Psoas muscle (tissue), 7 donors: ENCODE measurements at regions not wholly inside any gene's neighbourhood (a gene's known extent, or its start where the extent isn't known, plus 50 kb on each side); places are given as distances from the start of the nearest gene placed in this dataset.

Source experiments
- ATAC-seq, 4 donors: fragments of 200-7000 bp; cut with Tn5 transposase; one replicate each; pipeline ENCODE4 v1.9.1; 2020; ENCODE audit warnings: moderate library complexity in 3 of 4, mild to moderate bottlenecking in 2 of 4
- DNase-seq, 2 donors: peaks; one replicate each; pipeline ENCODE4 v3.0.0-alpha.2; 2020
- H3K27ac ChIP-seq: fragments of 200-600 bp; one replicate; pipeline ENCODE4 v1.8.0; 2022
- H3K27me3 ChIP-seq, 3 donors: fragments of 200-600 bp in 1 of 3; one replicate each; pipeline versions ENCODE4 v1.6.1 to v1.8.0; 2013 to 2022; ENCODE audit warnings: low read length in 2 of 3, mild to moderate bottlenecking in 2 of 3, moderate library complexity in 1 of 3; ENCODE audit not compliant: insufficient read depth in 3 of 3
- H3K36me3 ChIP-seq, 2 donors: fragments of 200-600 bp in 1 of 2; one replicate each; pipeline versions ENCODE4 v1.6.1 to v1.8.0; 2013 to 2022; ENCODE audit warnings: low read depth in 1 of 2, mild to moderate bottlenecking in 1 of 2, moderate library complexity in 1 of 2; ENCODE audit not compliant: insufficient read depth in 1 of 2
- H3K4me1 ChIP-seq: fragments of 200-600 bp; one replicate; pipeline ENCODE4 v1.8.0; 2022
- H3K4me3 ChIP-seq: fragments of 200-600 bp; one replicate; pipeline ENCODE4 v1.8.0; 2022; ENCODE audit warnings: mild to moderate bottlenecking
- H3K9me3 ChIP-seq: fragments of 200-600 bp; one replicate; pipeline ENCODE4 v1.8.0; 2022
- WGBS, 3 donors: extraction: QIAGEN DNeasy Blood & Tissue Kit; methylation state at CpG; one replicate each; pipeline versions ENCODE4 v1.1.6 to v1.1.7; 2013; 5-methylcytosine and 5-hydroxymethylcytosine counted together
- intact Hi-C, 2 donors: fragments of 100-400 bp; cut with DNase I; formaldehyde crosslinking; loops; one replicate each; pipeline versions ENCODE4 v1.11.0 to v1.14.2; 2022
- TF ChIP-seq, protein P1 (sequence below): fragments of 200-600 bp; IDR thresholded peaks from one replicate; pipeline ENCODE4 v1.8.0; 2022; ENCODE audit warnings: antibody characterized with exemption
- donor health status: healthy with polysubstance abuse.
- donor health status: DM: no; HTN: no; CAD: no; lungs with moderate emphysema.
- donor health status: Bipolar disorder and iron deficiency.
- donor health status: healthy.
- donor health status: DM: yes; HTN: yes; CAD: no.
- donor health status: DM: no; HTN: no; CAD: no.
- donor health status: DM: yes; HTN: yes; CAD: no.

DNA sequence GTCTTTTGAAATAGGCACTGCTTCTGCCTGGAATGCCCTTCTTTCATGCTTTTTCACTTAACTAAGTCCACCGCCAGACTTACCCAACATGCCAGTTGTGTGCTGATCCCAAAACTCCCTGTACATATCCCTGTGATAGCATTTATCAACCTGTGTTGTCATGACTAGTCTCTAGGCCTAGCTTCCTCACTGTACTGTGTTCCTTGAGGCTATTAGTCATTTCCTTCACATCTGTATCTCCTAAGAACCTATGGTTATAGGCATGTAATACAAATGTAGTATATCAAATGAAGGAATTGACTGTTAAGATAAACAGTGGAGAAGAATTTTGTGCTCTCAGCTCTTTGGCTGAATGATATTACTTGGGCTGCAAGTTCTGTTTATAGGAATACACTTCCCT is 184.3 kb downstream of the CYRIA start:
- Histone ChIP-seq H3K27me3 (no peaks in the 10 kb centered on the region), H3K9me3 (no peaks in the 10 kb centered on the region), H3K36me3 (no peaks in the 10 kb centered on the region), H3K4me1 (no peaks in the 10 kb centered on the region), H3K4me3 (no peak overlapping the region), H3K27ac (no peak overlapping the region)
- 88 to 90% (median 88%) methylated on average over 1 of the region's 1 CpG for WGBS, 3 donors
- TF ChIP-seq, protein P1, sequence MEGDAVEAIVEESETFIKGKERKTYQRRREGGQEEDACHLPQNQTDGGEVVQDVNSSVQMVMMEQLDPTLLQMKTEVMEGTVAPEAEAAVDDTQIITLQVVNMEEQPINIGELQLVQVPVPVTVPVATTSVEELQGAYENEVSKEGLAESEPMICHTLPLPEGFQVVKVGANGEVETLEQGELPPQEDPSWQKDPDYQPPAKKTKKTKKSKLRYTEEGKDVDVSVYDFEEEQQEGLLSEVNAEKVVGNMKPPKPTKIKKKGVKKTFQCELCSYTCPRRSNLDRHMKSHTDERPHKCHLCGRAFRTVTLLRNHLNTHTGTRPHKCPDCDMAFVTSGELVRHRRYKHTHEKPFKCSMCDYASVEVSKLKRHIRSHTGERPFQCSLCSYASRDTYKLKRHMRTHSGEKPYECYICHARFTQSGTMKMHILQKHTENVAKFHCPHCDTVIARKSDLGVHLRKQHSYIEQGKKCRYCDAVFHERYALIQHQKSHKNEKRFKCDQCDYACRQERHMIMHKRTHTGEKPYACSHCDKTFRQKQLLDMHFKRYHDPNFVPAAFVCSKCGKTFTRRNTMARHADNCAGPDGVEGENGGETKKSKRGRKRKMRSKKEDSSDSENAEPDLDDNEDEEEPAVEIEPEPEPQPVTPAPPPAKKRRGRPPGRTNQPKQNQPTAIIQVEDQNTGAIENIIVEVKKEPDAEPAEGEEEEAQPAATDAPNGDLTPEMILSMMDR, result no peak
- no peak for DNase-seq
- intact Hi-C loops, result no loop called here
- ATAC-seq, result no peak

DNA sequence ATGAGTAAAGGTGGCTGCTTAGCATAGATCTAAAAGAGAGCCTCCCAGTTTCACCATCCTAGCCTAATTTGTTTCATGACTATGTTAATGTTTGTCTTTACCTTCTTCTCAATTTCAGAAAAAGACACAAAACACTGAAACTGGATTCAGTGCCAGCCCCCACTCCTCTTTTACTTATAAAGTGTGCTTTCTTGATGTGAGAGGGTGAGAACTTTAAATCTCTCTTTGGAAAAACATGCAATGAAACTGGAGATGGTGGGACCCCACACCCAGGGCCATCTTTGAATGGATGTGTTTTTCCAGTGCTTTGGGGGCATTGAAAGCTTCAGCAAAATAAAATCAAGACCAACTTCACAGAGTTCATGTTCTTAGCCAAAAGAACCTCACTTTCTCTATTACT is 185.9 kb downstream of the CYRIA start:
- no peaks in the 10 kb centered on the region for H3K36me3 ChIP-seq
- H3K9me3 ChIP-seq, result no peaks in the 10 kb centered on the region
- no peaks in the 10 kb centered on the region for H3K27me3 ChIP-seq
- DNase-seq (no peak), ATAC-seq (no peak)
- H3K4me1 ChIP-seq, result no peaks in the 10 kb centered on the region
- intact Hi-C loops, result no loop called here
- TF ChIP-seq, protein P1, result no peak
- no peak overlapping the region for H3K4me3 ChIP-seq
- no peak overlapping the region for H3K27ac ChIP-seq

DNA sequence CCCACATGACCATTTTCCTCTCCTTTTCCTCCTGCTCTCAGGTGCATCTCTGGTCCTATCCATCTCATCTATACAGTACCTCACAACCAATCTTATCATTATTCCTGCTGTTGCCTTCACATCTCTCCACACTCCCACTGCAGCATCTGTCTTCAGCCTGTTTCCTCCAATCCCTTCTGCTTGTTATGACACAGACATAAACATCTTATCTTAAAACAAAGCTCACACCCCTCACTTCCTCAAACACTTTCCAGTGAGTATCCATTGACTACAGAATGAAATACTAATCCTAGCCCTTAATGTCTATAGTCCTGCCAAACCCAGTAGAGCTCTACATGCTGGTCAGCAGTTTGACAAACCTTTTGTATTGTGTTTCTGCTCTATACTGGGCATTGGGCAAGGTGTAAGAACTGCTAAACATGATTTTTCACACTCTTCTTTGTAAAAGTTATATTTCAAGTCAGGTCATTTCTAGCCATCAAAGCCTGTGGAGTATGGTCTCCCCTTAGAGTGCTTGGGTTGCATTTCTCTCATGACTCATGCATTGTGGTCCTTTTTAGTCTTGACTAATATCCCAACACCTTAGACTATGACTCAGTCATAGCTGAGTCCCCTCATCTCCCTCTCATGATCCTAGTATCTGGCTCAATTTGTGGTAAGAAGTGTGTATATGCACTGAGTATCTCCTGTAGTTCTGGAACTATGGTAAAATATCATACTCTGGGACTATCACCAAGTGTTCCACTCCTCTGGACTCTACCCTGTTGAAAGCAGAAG is 187.0 kb downstream of the CYRIA start:
- Histone ChIP-seq H3K9me3 (no peaks in the 10 kb centered on the region), H3K36me3 (no peaks in the 10 kb centered on the region), H3K4me1 (no peaks in the 10 kb centered on the region), H3K4me3 (no peak overlapping the region), H3K27ac (no peak overlapping the region), H3K27me3 (no peaks in the 10 kb centered on the region)
- intact Hi-C loops, result no loop called here
- DNase-seq, result no peak
- no peak for ATAC-seq
- TF ChIP-seq, protein P1, result no peak

DNA sequence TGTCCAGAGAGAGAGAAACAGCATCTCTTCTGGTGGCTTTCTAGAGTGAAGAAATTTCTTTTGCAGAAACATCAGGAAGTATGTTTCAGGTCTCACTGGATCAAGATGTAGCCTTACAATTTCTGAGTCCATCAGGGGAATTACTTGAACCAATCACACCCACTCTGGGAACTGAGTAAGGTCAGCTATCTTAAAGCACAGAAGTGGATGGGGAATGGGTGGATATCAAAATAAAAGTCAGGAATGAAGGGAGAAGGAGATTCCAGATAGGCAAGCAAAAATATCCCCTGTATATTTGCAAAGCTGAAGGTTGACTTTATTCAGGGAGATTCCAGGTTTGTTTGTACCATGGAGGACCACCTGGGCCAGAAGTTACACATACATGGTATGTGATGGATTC is 188.0 kb downstream of the CYRIA start:
- Histone ChIP-seq H3K27me3 (no peaks in the 10 kb centered on the region), H3K9me3 (no peaks in the 10 kb centered on the region), H3K36me3 (no peaks in the 10 kb centered on the region), H3K4me1 (no peaks in the 10 kb centered on the region), H3K27ac (no peak overlapping the region), H3K4me3 (no peak overlapping the region)
- intact Hi-C loops, result no loop called here
- TF ChIP-seq, protein P1, result no peak
- ATAC-seq (no peak), DNase-seq (no peak)

DNA sequence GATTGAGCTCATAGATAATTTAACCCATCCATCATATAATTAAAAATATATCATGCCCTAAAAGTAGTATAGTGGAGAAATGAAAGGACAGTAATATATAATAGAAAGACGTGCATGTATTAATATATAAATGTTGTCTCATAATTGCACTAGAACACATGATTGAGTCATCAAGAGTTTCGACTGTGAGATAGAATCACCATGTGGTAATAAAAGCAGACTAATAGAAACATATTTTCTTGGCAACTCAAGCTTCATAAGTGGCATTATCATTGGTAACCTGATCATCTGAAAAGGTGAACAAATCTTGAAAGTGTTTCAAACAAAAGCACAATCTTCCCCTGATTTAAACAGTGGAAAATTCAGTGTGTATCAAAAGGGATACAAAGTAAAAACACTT is 188.8 kb downstream of the CYRIA start:
- intact Hi-C loops, result no loop called here

More for the DNA sequence above, 188.8 kb downstream of the CYRIA start:
- TF ChIP-seq, protein P1, result no peak
- no peaks in the 10 kb centered on the region for H3K36me3 ChIP-seq
- no peak overlapping the region for H3K4me3 ChIP-seq
- DNase-seq (no peak), ATAC-seq (no peak)
- WGBS, 3 donors, result 37 to 39% (median 38%) methylated on average over 2 of the region's 2 CpGs
- no peaks in the 10 kb centered on the region for H3K4me1 ChIP-seq
- no peaks in the 10 kb centered on the region for H3K27me3 ChIP-seq
- H3K27ac ChIP-seq, result no peak overlapping the region
- H3K9me3 ChIP-seq, result no peaks in the 10 kb centered on the region
